ENCODE measurements at regions not wholly inside any gene's neighbourhood (a gene's known extent, or its start where the extent isn't known, plus 50 kb on each side); places are given as distances from the start of the nearest gene placed in this dataset.
A peak's percentile ranks its signal among the peaks of the same experiment; 100 is the strongest.
"Not testable (repeated sequence)": the region's sequence is repeated elsewhere in the genome, so short reads cannot be mapped to it uniquely, and the experiment has no call there.

GRCh38 chr13:90945146-90945545, 402.3 kb upstream of the MIR17HG start:
- DNase-seq, result not testable (repeated sequence)

GRCh38 chr13:90946125-90946524, 401.4 kb upstream of the MIR17HG start:
- DNase-seq, result not testable (repeated sequence)

GRCh38 chr13:90947976-90948375, 399.5 kb upstream of the MIR17HG start:
- no peak for DNase-seq

GRCh38 chr13:90950160-90950559, 397.3 kb upstream of the MIR17HG start:
- DNase-seq, result no peak

GRCh38 chr13:90951663-90952062, 395.8 kb upstream of the MIR17HG start:
- no peak for DNase-seq

GRCh38 chr13:90952326-90952725, 395.2 kb upstream of the MIR17HG start:
- no peak for DNase-seq

- DNase-seq, result no peak
Observed at GRCh38 chr13:90954605-90955195, 392.8 kb upstream of the MIR17HG start.

- DNase-seq, result no peak
Observed at GRCh38 chr13:90956031-90956430, 391.5 kb upstream of the MIR17HG start.

GRCh38 chr13:90958866-90959265, 388.6 kb upstream of the MIR17HG start:
- DNase-seq, result no peak

- no peak for DNase-seq
Observed at GRCh38 chr13:90968166-90968904, 379.2 kb upstream of the MIR17HG start.

GRCh38 chr13:90974249-90974975, 373.1 kb upstream of the MIR17HG start:
- DNase-seq, result no peak

GRCh38 chr13:90979059-90979458, 368.4 kb upstream of the MIR17HG start:
- DNase-seq, result no peak

- DNase-seq, result no peak
Observed at GRCh38 chr13:90984756-90985155, 362.7 kb upstream of the MIR17HG start.

- DNase-seq, result no peak
Observed at GRCh38 chr13:90995001-90995400, 352.5 kb upstream of the MIR17HG start.

GRCh38 chr13:90995614-90996013, 351.9 kb upstream of the MIR17HG start:
- DNase-seq, result no peak

- no peak for DNase-seq
Observed at GRCh38 chr13:90997951-90998350, 349.5 kb upstream of the MIR17HG start.

GRCh38 chr13:90999401-90999800, 348.1 kb upstream of the MIR17HG start:
- no peak for DNase-seq

- no peak for DNase-seq
Observed at GRCh38 chr13:91001371-91001770, 346.1 kb upstream of the MIR17HG start.

- DNase-seq, result no peak
Observed at GRCh38 chr13:91014696-91015095, 332.8 kb upstream of the MIR17HG start.

- DNase-seq, result peak; percentile 42
Observed at GRCh38 chr13:91017031-91017668, 330.3 kb upstream of the MIR17HG start.

GRCh38 chr13:91017669-91018053, 329.8 kb upstream of the MIR17HG start:
- DNase-seq, result no peak

- no peak for DNase-seq
Observed at GRCh38 chr13:91020461-91021034, 326.9 kb upstream of the MIR17HG start.

- no peak for DNase-seq
Observed at GRCh38 chr13:91024157-91024792, 323.2 kb upstream of the MIR17HG start.

All from activated CD4-positive, alpha-beta T cell treated with anti-CD3 and anti-CD28 coated beads for 48 hours (primary cell).